Endodermal cell (in vitro differentiated cells): ENCODE measurements at regions not wholly inside any gene's neighbourhood (a gene's known extent, or its start where the extent isn't known, plus 50 kb on each side); places are given as distances from the start of the nearest gene placed in this dataset.

Source experiments
- DNase-seq: peaks from one replicate; pipeline ENCODE4 v3.0.0-alpha.2; 2017
- H3K27ac ChIP-seq: 2 replicates; pipeline ENCODE4 v1.5.1; 2013; ENCODE audit warnings: mild to moderate bottlenecking, low read depth, low read length, moderate library complexity
- H3K27me3 ChIP-seq: 2 replicates; pipeline ENCODE4 v1.6.1; 2013; ENCODE audit warnings: mild to moderate bottlenecking, low read length, moderate library complexity; ENCODE audit not compliant: insufficient read depth, control insufficient read depth, poor library complexity, severe bottlenecking
- H3K36me3 ChIP-seq: 2 replicates; pipeline ENCODE4 v1.7.0; 2013; ENCODE audit warnings: mild to moderate bottlenecking, low read length, moderate library complexity; ENCODE audit not compliant: control insufficient read depth, insufficient read depth
- H3K4me1 ChIP-seq: one replicate; pipeline ENCODE4 v1.7.0; 2013; ENCODE audit warnings: low read length; ENCODE audit not compliant: control insufficient read depth, insufficient read depth
- H3K4me3 ChIP-seq: 2 replicates; pipeline ENCODE4 v1.5.1; 2013; ENCODE audit warnings: mild to moderate bottlenecking, low read length, moderate library complexity
- H3K9ac ChIP-seq: 2 replicates; pipeline ENCODE4 v1.6.1; 2013; ENCODE audit warnings: mild to moderate bottlenecking, low read length, moderate library complexity; ENCODE audit not compliant: poor library complexity, severe bottlenecking; ENCODE audit errors: extremely low read depth
- H3K9me3 ChIP-seq: 2 replicates; pipeline ENCODE4 v1.6.1; 2013; ENCODE audit warnings: mild to moderate bottlenecking, low read length, moderate library complexity; ENCODE audit not compliant: control insufficient read depth
- H3K27ac Mint-ChIP-seq: 2 replicates; pipeline ENCODE4 v1.8.0; 2020; ENCODE audit warnings: mixed read lengths
- H3K27me3 Mint-ChIP-seq: 2 replicates; pipeline ENCODE4 v1.8.0; 2021; ENCODE audit warnings: mild to moderate bottlenecking, mixed read lengths; ENCODE audit not compliant: insufficient read depth
- H3K36me3 Mint-ChIP-seq: 2 replicates; pipeline ENCODE4 v1.8.0; 2020; ENCODE audit warnings: low read depth, mixed read lengths
- H3K4me1 Mint-ChIP-seq: 2 replicates; pipeline ENCODE4 v1.8.0; 2020; ENCODE audit warnings: mixed read lengths
- H3K4me3 Mint-ChIP-seq: 2 replicates; pipeline ENCODE4 v1.8.0; 2020; ENCODE audit warnings: mild to moderate bottlenecking, moderate library complexity, mixed read lengths
- H3K9me3 Mint-ChIP-seq: 2 replicates; pipeline ENCODE4 v1.8.0; 2020; ENCODE audit warnings: mild to moderate bottlenecking, mixed read lengths
- WGBS, 2 experiments: methylation state at CpG; one replicate each; pipeline versions ENCODE4 v1.1.5 to v1.1.7; 2013; ENCODE audit warnings: missing lambda C conversion rate in 2 of 2, mixed read lengths in 1 of 2; ENCODE audit not compliant: insufficient coverage in 1 of 2, insufficient read length in 1 of 2; 5-methylcytosine and 5-hydroxymethylcytosine counted together
- TF ChIP-seq, protein P1 (sequence below): fragments of 200-600 bp; sonication (generic); conservative IDR thresholded peaks from 2 replicates; pipeline ENCODE4 v1.5.0; 2021; ENCODE audit warnings: antibody characterized with exemption, mild to moderate bottlenecking

DNA sequence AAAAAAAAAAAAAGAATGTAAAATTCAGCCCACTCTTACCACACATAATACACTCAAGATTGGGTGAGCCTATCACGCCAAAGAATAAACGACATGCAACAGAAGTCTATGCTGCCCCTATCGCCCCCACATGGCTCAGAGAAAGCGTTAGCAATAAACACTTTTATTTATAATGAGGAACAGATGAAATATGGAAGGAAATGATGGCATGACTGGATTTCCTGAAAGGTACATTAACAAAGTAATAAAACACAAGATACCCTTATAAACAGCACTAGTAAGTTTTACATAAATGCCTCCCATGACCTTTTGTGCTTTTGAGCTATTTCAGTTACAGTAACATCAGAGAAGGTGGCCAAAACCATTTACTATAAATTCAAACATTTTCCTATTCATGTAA, 71.4 kb upstream of the SCAF8 start:
- Mint-ChIP-seq H3K4me1 (no peaks in the 10 kb centered on the region), H3K4me3 (no peak overlapping the region), H3K27me3 (no peaks in the 10 kb centered on the region), H3K27ac (no peak overlapping the region), H3K9me3 (no peaks in the 10 kb centered on the region), H3K36me3 (no peaks in the 10 kb centered on the region)
- no peak for DNase-seq
- no peaks in the 10 kb centered on the region for H3K4me1 ChIP-seq
- no peaks in the 10 kb centered on the region for H3K27me3 ChIP-seq
- TF ChIP-seq, protein P1, sequence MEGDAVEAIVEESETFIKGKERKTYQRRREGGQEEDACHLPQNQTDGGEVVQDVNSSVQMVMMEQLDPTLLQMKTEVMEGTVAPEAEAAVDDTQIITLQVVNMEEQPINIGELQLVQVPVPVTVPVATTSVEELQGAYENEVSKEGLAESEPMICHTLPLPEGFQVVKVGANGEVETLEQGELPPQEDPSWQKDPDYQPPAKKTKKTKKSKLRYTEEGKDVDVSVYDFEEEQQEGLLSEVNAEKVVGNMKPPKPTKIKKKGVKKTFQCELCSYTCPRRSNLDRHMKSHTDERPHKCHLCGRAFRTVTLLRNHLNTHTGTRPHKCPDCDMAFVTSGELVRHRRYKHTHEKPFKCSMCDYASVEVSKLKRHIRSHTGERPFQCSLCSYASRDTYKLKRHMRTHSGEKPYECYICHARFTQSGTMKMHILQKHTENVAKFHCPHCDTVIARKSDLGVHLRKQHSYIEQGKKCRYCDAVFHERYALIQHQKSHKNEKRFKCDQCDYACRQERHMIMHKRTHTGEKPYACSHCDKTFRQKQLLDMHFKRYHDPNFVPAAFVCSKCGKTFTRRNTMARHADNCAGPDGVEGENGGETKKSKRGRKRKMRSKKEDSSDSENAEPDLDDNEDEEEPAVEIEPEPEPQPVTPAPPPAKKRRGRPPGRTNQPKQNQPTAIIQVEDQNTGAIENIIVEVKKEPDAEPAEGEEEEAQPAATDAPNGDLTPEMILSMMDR, result no peak
- no peak overlapping the region for H3K9ac ChIP-seq
- H3K36me3 ChIP-seq, result no peaks in the 10 kb centered on the region
- 92% methylated on average over 4 of the region's 4 CpGs; no CpG with 5 or more reads in 1 of the 2 experiments for WGBS, 2 experiments
- H3K27ac ChIP-seq, result no peak overlapping the region
- no peak overlapping the region for H3K4me3 ChIP-seq
- peaks cover 8% of the 10 kb centered on the region for H3K9me3 ChIP-seq

DNA sequence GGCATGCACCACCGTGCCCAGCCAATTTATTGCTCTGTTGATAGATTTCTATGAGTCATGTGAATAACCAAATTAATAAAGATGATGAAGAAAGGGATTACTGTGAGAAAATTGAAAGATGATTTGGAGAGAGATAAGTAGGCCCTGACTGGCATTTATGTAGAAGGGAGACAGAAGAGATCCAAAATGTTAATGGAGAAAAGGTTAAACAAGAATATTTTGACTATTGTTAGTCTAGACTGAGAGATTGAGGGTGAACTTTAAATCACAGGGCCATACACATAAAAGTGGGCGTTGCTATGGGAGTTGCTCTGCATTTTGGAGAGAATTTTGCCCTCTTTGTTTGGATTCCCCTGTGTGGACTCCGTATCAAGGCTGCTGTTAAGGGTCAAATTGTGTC, 68.9 kb upstream of the SCAF8 start:
- Mint-ChIP-seq H3K4me3 (no peak overlapping the region), H3K9me3 (no peaks in the 10 kb centered on the region)
- WGBS, 2 experiments, result 87 to 96% methylated on average over 2 to 3 of the region's 3 CpGs

DNA sequence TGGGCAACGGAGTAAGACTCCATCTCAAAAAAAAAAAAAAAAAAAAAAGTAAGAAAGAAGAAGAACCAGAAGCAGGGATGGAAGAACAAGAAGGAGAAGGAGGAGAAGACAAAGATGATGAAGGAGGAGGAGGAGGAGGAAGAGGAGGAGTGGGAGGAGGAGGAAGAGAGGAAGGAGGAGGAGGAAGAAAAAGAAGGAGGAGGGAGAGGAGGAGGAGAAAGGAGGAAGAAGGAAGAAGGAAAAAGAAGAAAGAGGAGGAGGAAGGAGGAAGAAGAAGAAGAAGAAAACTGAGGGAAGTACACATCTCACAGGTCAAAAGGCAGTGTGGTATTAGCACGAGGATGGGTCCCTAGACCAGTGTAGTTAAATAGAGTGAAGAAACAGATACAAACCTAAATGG, 65.1 kb upstream of the SCAF8 start:
- 100% methylated on average over 1 to 2 of the region's 2 CpGs for WGBS, 2 experiments
- Histone ChIP-seq H3K4me3 (no peak overlapping the region), H3K27me3 (no peaks in the 10 kb centered on the region), H3K9me3 (no peaks in the 10 kb centered on the region), H3K27ac (no peak overlapping the region), H3K36me3 (no peaks in the 10 kb centered on the region), H3K9ac (no peak overlapping the region), H3K4me1 (no peaks in the 10 kb centered on the region)
- Mint-ChIP-seq H3K27ac (no peak overlapping the region), H3K36me3 (no peaks in the 10 kb centered on the region), H3K27me3 (no peaks in the 10 kb centered on the region), H3K4me1 (no peaks in the 10 kb centered on the region), H3K9me3 (no peaks in the 10 kb centered on the region), H3K4me3 (no peak overlapping the region)
- TF ChIP-seq, protein P1, result no peak
- DNase-seq, result no peak

More for the DNA sequence above, 68.9 kb upstream of the SCAF8 start:
- Mint-ChIP-seq H3K27me3 (no peaks in the 10 kb centered on the region), H3K36me3 (no peaks in the 10 kb centered on the region), H3K27ac (no peak overlapping the region), H3K4me1 (no peaks in the 10 kb centered on the region)
- TF ChIP-seq, protein P1, result no peak
- Histone ChIP-seq H3K4me3 (no peak overlapping the region), H3K36me3 (no peaks in the 10 kb centered on the region), H3K27me3 (no peaks in the 10 kb centered on the region), H3K27ac (no peak overlapping the region), H3K9ac (no peak overlapping the region), H3K4me1 (no peaks in the 10 kb centered on the region), H3K9me3 (no peaks in the 10 kb centered on the region)
- no peak for DNase-seq
